ENCODE measurements at regions not wholly inside any gene's neighbourhood (a gene's known extent, or its start where the extent isn't known, plus 50 kb on each side); places are given as distances from the start of the nearest gene placed in this dataset.

- DNase-seq (ENCODE audit: low read depth in 2 of 2): no peak
Observed at GRCh38 chr10:25113191-25114035, 61.4 kb upstream of the GPR158 start.

GRCh38 chr10:25114036-25114411 is 60.8 kb upstream of the GPR158 start:
- no peak for DNase-seq (ENCODE audit: low read depth in 2 of 2)

GRCh38 chr10:25117757-25118156 is 57.0 kb upstream of the GPR158 start:
- DNase-seq (ENCODE audit: low read depth in 2 of 2): no peak

- no peak for DNase-seq (ENCODE audit: low read depth in 2 of 2)
Observed at GRCh38 chr10:25120188-25120587, 54.6 kb upstream of the GPR158 start.
